ENCODE measurements at regions not wholly inside any gene's neighbourhood (a gene's known extent, or its start where the extent isn't known, plus 50 kb on each side); places are given as distances from the start of the nearest gene placed in this dataset.

- no peaks in the 10 kb centered on the region for H3K36me3 ChIP-seq (ENCODE audit: low read depth)
- ATAC-seq (ENCODE audit: low read depth) (no peak), DNase-seq (ENCODE audit: low spot score) (no peak)
- no peak overlapping the region for H3K27ac ChIP-seq (ENCODE audit: poor library complexity, severe bottlenecking)
- no peaks in the 10 kb centered on the region for H3K9me3 ChIP-seq (ENCODE audit: severe bottlenecking)
- no peak overlapping the region for H3K4me3 ChIP-seq (ENCODE audit: severe bottlenecking)
- no peaks in the 10 kb centered on the region for H3K27me3 ChIP-seq (ENCODE audit: insufficient read depth, poor library complexity, severe bottlenecking)
- H3K4me1 ChIP-seq (ENCODE audit: insufficient read depth, poor library complexity, severe bottlenecking), result peaks cover 3% of the 10 kb centered on the region
- no peak for TF ChIP-seq CTCF (IDR thresholded peaks at IDR 0.05; ENCODE audit: poor library complexity, severe bottlenecking)
Measured at GRCh38 chr9:89922099-89922498, 317.3 kb downstream of the GADD45G start.

DNA sequence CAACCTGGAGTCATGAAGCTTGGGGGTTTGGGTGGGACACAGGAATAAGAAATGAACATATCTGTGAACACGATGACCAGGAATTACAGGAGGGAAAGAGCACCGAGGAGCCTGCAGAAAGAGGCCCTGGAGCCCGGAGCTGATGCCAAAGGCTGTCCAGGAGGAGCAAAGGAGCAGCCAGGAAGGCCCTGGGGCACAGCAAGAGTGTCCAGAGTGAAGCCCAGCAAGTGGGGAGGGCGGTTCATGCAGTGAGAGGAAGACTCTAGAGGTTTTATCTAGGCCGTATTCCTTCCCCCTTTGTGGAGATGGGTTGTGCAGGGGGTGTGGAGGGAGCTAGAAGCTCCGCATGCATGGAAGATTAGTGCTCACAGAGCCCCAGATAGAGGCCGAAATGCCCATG lies 318.4 kb downstream of the GADD45G start:
- TF ChIP-seq CTCF (IDR thresholded peaks at IDR 0.05; ENCODE audit: poor library complexity, severe bottlenecking), result no peak
- H3K9me3 ChIP-seq (ENCODE audit: severe bottlenecking), result no peaks in the 10 kb centered on the region
- no peak overlapping the region for H3K4me3 ChIP-seq (ENCODE audit: severe bottlenecking)
- peaks cover 3% of the 10 kb centered on the region for H3K4me1 ChIP-seq (ENCODE audit: insufficient read depth, poor library complexity, severe bottlenecking)
- ATAC-seq (ENCODE audit: low read depth) (no peak), DNase-seq (ENCODE audit: low spot score) (no peak)
- no peaks in the 10 kb centered on the region for H3K27me3 ChIP-seq (ENCODE audit: insufficient read depth, poor library complexity, severe bottlenecking)
- H3K36me3 ChIP-seq (ENCODE audit: low read depth), result no peaks in the 10 kb centered on the region
- H3K27ac ChIP-seq (ENCODE audit: poor library complexity, severe bottlenecking), result no peak overlapping the region

GRCh38 chr9:89923961-89924504 lies 319.2 kb downstream of the GADD45G start:
- H3K27me3 ChIP-seq (ENCODE audit: insufficient read depth, poor library complexity, severe bottlenecking), result no peaks in the 10 kb centered on the region
- ATAC-seq (ENCODE audit: low read depth), result no peak

GRCh38 chr9:89924611-89925010 lies 319.8 kb downstream of the GADD45G start:
- Histone ChIP-seq H3K27ac (ENCODE audit: poor library complexity, severe bottlenecking) (no peak overlapping the region), H3K4me3 (ENCODE audit: severe bottlenecking) (no peak overlapping the region)

More at GRCh38 chr9:89923961-89924504, 319.2 kb downstream of the GADD45G start:
- H3K4me1 ChIP-seq (ENCODE audit: insufficient read depth, poor library complexity, severe bottlenecking), result peaks cover 3% of the 10 kb centered on the region
- no peak for TF ChIP-seq CTCF (IDR thresholded peaks at IDR 0.05; ENCODE audit: poor library complexity, severe bottlenecking)
- DNase-seq (ENCODE audit: low spot score), result no peak
- no peak overlapping the region for H3K27ac ChIP-seq (ENCODE audit: poor library complexity, severe bottlenecking)
- no peaks in the 10 kb centered on the region for H3K9me3 ChIP-seq (ENCODE audit: severe bottlenecking)
- H3K4me3 ChIP-seq (ENCODE audit: severe bottlenecking), result no peak overlapping the region
- H3K36me3 ChIP-seq (ENCODE audit: low read depth), result no peaks in the 10 kb centered on the region

More at GRCh38 chr9:89924611-89925010, 319.8 kb downstream of the GADD45G start:
- DNase-seq (ENCODE audit: low spot score), result no peak
- no peak for ATAC-seq (ENCODE audit: low read depth)
- no peaks in the 10 kb centered on the region for H3K27me3 ChIP-seq (ENCODE audit: insufficient read depth, poor library complexity, severe bottlenecking)
- H3K4me1 ChIP-seq (ENCODE audit: insufficient read depth, poor library complexity, severe bottlenecking), result peaks cover 8% of the 10 kb centered on the region
- no peak for TF ChIP-seq CTCF (IDR thresholded peaks at IDR 0.05; ENCODE audit: poor library complexity, severe bottlenecking)
- H3K36me3 ChIP-seq (ENCODE audit: low read depth), result no peaks in the 10 kb centered on the region
- no peaks in the 10 kb centered on the region for H3K9me3 ChIP-seq (ENCODE audit: severe bottlenecking)
